SK-N-SH (cell line): ENCODE measurements at regions not wholly inside any gene's neighbourhood (a gene's known extent, or its start where the extent isn't known, plus 50 kb on each side); places are given as distances from the start of the nearest gene placed in this dataset.

Source experiments
- CTCF ChIP-seq: fragments of 200-600 bp; sonication (generic); IDR thresholded peaks from 2 replicates; pipeline ENCODE4 v1.6.1; 2017; ENCODE audit warnings: antibody characterized with exemption, mild to moderate bottlenecking, moderate library complexity
- GABPA ChIP-seq: IDR thresholded peaks from 2 replicates; pipeline ENCODE4 v1.4.0; 2012; ENCODE audit warnings: low read depth, mild to moderate bottlenecking
- REST ChIP-seq: IDR thresholded peaks from 2 replicates; pipeline ENCODE4 v1.6.1; 2012; ENCODE audit warnings: mild to moderate bottlenecking, low read depth, low read length, moderate library complexity

- TF ChIP-seq CTCF: no peak
- no peak for TF ChIP-seq GABPA
- no peak for TF ChIP-seq REST
Measured at GRCh38 chr5:167763772-167764171, 527.7 kb upstream of the WWC1 start.
